GM12891 (cell line): ENCODE measurements at regions not wholly inside any gene's neighbourhood (a gene's known extent, or its start where the extent isn't known, plus 50 kb on each side); places are given as distances from the start of the nearest gene placed in this dataset.
"Not testable (repeated sequence)": the region's sequence is repeated elsewhere in the genome, so short reads cannot be mapped to it uniquely, and the experiment has no call there.

Experiments used
- DNase-seq: peaks from one replicate; pipeline ENCODE4 v3.0.0; 2011; ENCODE audit warnings: low spot score; ENCODE audit not compliant: insufficient read length
- FAIRE-seq: peaks from 2 replicates; lab custom pipeline; 2011; peaks lifted over from hg19 to GRCh38; lab: Jason Lieb, UNC
- PAX5 ChIP-seq: IDR thresholded peaks from 2 replicates; pipeline ENCODE4 v1.6.1; 2011; ENCODE audit warnings: low read length, moderate library complexity, mild to moderate bottlenecking; ENCODE audit not compliant: insufficient read depth, severe bottlenecking
- POLR2A ChIP-seq: IDR thresholded peaks from 2 replicates; pipeline ENCODE4 v1.6.1; 2011; ENCODE audit warnings: low read depth, low read length, control low read depth
- POLR2AphosphoS5 ChIP-seq: IDR thresholded peaks from 2 replicates; pipeline ENCODE4 v1.6.1; 2011; ENCODE audit warnings: low read depth, low read length, control low read depth
- POU2F2 ChIP-seq: IDR thresholded peaks from 2 replicates; pipeline ENCODE4 v1.6.1; 2011; ENCODE audit warnings: low read depth, mild to moderate bottlenecking, control low read depth, low read length, moderate library complexity
- SPI1 ChIP-seq: IDR thresholded peaks from 2 replicates; pipeline ENCODE4 v1.6.1; 2011; ENCODE audit warnings: low read depth, low read length, control low read depth
- TAF1 ChIP-seq: IDR thresholded peaks from 2 replicates; pipeline ENCODE4 v1.6.1; 2011; ENCODE audit warnings: low read depth, low read length, control low read depth

GRCh38 chr4:154132406-154132805 lies 343.5 kb upstream of the SFRP2 start:
- FAIRE-seq (no peak), DNase-seq (no peak)
- no peak for TF ChIP-seq POLR2A

- TF ChIP-seq POU2F2, result no peak
- TF ChIP-seq SPI1, result no peak
- no peak for TF ChIP-seq PAX5
- no peak for TF ChIP-seq TAF1
- no peak for TF ChIP-seq POLR2A
- TF ChIP-seq POLR2AphosphoS5, result no peak
- FAIRE-seq (no peak), DNase-seq (no peak)
These were observed 337.4 kb upstream of the SFRP2 start for GRCh38 chr4:154126276-154126675.

- TF ChIP-seq SPI1, result peak; percentile 71
- no peak for TF ChIP-seq PAX5
- DNase-seq (no peak), FAIRE-seq (no peak)
These were observed 336.5 kb upstream of the SFRP2 start for GRCh38 chr4:154125340-154125739.

- DNase-seq (no peak), FAIRE-seq (no peak)
These were observed 335.8 kb upstream of the SFRP2 start for GRCh38 chr4:154124539-154125255.

DNA sequence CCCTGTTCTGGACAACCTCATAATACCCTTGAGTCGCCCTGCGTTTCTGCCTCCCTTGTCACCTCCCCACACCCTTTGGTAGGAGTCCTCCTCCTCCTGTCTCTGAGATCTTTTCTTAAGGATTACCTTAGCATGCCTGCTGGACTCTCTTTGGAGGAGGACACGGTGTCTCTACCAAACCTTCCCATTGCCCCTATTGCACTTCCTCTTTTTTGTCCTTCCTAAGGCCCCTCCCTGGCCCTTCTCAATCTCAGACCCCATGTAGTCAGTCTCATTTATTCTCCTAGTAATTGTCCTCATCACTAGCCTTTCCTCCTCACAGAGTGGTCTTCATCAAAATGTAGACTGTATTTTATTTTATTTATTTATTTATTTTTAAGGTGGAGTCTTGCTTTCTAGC lies 335.0 kb upstream of the SFRP2 start:
- TF ChIP-seq TAF1 (no peak), SPI1 (peak; percentile 55; the same call in 1 of the 2 replicates), PAX5 (no peak), POU2F2 (no peak), POLR2AphosphoS5 (no peak)
- FAIRE-seq, result no peak

More at GRCh38 chr4:154124539-154125255, 335.8 kb upstream of the SFRP2 start:
- TF ChIP-seq POU2F2 (no peak), POLR2AphosphoS5 (no peak), POLR2A (no peak), SPI1 (no peak), TAF1 (no peak), PAX5 (no peak)

GRCh38 chr4:154120690-154121345 lies 331.9 kb upstream of the SFRP2 start:
- FAIRE-seq (no peak), DNase-seq (no peak)
- TF ChIP-seq POLR2A (no peak), POLR2AphosphoS5 (no peak), TAF1 (no peak), SPI1 (no peak), PAX5 (no peak), POU2F2 (no peak)

More for the DNA sequence above, 335.0 kb upstream of the SFRP2 start:
- DNase-seq, result no peak

DNA sequence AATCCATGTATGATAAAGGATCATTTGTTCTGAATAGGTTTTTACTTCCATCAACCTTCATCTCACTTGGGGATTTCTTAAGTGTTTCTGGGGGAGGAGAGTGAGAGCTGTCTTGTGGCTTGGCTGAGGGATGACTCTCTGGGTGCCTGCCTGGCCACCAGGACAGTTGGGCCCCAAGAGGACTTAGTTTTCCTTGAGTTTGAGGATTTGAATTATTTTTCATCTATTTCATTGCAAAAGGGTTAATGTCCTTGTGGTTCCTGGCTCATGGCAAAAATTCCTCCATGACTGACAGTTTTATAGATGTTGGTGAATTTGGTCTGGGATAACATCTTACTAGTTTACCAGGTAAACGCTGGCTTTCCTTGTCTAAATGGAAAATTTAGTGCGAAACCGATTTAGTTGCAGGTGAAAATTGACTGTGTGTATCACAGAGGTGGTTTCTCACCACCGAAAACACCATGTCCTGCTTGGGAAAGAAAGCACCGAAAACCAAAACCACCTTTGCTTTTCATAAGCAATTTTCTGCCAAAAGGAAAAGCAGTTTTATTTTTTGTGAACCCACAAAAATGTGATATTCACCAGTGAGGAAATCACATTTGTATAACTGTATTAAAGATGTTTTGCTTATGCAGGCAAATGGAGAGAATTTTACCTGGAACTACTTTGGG lies 331.3 kb upstream of the SFRP2 start:
- FAIRE-seq, result no peak
- TF ChIP-seq POU2F2 (no peak), POLR2AphosphoS5 (no peak), PAX5 (no peak), TAF1 (no peak), SPI1 (no peak), POLR2A (no peak)

DNA sequence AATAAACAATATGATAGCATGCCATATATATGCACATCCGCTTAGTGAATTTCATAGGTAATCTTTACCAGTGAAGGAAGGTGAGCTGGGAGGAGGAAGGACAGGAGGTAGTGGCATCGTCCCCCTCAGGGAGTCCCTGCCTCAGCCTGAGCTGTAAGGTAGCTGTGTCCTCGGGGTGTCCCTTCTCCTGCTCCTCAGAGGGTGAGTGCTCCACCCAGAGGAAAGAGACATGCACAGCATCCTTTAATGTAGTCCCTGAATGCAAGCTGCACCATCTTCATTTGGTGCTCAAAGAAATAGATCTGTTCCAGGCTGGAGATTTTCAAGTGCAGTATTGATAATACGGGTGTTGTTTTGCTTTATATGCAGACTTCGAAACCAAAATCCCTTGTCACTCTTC lies 330.4 kb upstream of the SFRP2 start:
- TF ChIP-seq POU2F2, result no peak
- no peak for TF ChIP-seq POLR2AphosphoS5
- no peak for TF ChIP-seq POLR2A
- TF ChIP-seq SPI1, result no peak
- no peak for FAIRE-seq
- DNase-seq, result no peak

More for the DNA sequence above, 331.3 kb upstream of the SFRP2 start:
- no peak for DNase-seq

DNA sequence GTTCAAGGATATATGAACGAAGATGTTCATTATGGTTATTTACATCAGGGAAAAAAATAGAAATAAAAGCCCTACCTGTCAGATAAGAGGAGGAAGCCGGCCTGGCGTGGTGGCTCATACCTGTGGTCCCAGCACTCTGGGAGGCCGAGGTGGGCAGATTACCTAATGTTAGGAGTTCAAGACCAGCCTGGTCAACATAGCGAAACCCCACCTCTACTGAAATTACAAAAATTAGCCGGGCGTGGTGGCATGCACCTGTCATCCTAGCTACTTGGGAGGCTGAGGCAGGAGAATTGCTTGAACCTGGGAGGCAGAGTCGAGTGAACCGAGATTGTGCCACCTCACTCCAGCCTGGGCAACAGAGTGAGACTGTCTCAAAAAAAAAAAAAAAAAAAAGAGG lies 328.8 kb upstream of the SFRP2 start:
- not testable (repeated sequence) for DNase-seq, FAIRE-seq

GRCh38 chr4:154107337-154107736 lies 318.5 kb upstream of the SFRP2 start:
- no peak for TF ChIP-seq PAX5
- no peak for TF ChIP-seq POLR2A
- TF ChIP-seq SPI1, result no peak
- TF ChIP-seq POU2F2, result no peak
- TF ChIP-seq TAF1, result no peak
- no peak for TF ChIP-seq POLR2AphosphoS5
- no peak for DNase-seq
- no peak for FAIRE-seq
